WTC11 (cell line): ENCODE measurements at regions not wholly inside any gene's neighbourhood (a gene's known extent, or its start where the extent isn't known, plus 50 kb on each side); places are given as distances from the start of the nearest gene placed in this dataset.

Source experiments
- ATAC-seq: fragments of 200-7000 bp; cut with Tn5 transposase; 2 replicates; pipeline ENCODE4 v1.10.0; 2021; ENCODE audit warnings: mild to moderate bottlenecking, moderate library complexity
- CTCF ChIA-PET: fragments of 300-600 bp; sonication (Branson Sonifier 250); formaldehyde crosslinking; loops from one replicate; lab custom pipeline; 2021; ENCODE audit warnings: antibody characterized with exemption; lab: Charles Lee
- POLR2A ChIA-PET: fragments of 350-600 bp; sonication (Branson Sonifier 250); formaldehyde crosslinking; loops from one replicate; lab custom pipeline; 2021; ENCODE audit warnings: antibody characterized with exemption; lab: Charles Lee
- DNase-seq: peaks from one replicate; pipeline ENCODE4 v3.0.0; 2021; ENCODE audit warnings: low spot score
- H3K27ac Mint-ChIP-seq: 2 replicates; pipeline ENCODE4 v1.8.0; 2021; ENCODE audit warnings: mixed read lengths
- H3K27me3 Mint-ChIP-seq: 2 replicates; pipeline ENCODE4 v1.8.0; 2021; ENCODE audit warnings: low read depth, mild to moderate bottlenecking, moderate library complexity, mixed read lengths
- H3K36me3 Mint-ChIP-seq: 2 replicates; pipeline ENCODE4 v1.8.0; 2021; ENCODE audit warnings: mixed read lengths
- H3K4me1 Mint-ChIP-seq: 2 replicates; pipeline ENCODE4 v1.8.0; 2022; ENCODE audit warnings: mixed read lengths
- H3K4me3 Mint-ChIP-seq: 2 replicates; pipeline ENCODE4 v1.8.0; 2021; ENCODE audit warnings: mild to moderate bottlenecking, moderate library complexity, mixed read lengths
- H3K9me3 Mint-ChIP-seq: 2 replicates; pipeline ENCODE4 v1.8.0; 2021; ENCODE audit warnings: mixed read lengths
- ESRRA ChIP-seq: sonication (generic); formaldehyde crosslinking; IDR thresholded peaks from 2 replicates; pipeline ENCODE4 v1.8.1; 2022; ENCODE audit warnings: mild to moderate bottlenecking, missing genetic modification reagents, borderline replicate concordance
- JUN ChIP-seq: sonication (generic); formaldehyde crosslinking; IDR thresholded peaks from 2 replicates; pipeline ENCODE4 v1.8.0; 2023; ENCODE audit warnings: mild to moderate bottlenecking, missing genetic modification reagents
- KAT7 ChIP-seq: sonication (generic); formaldehyde crosslinking; IDR thresholded peaks from 2 replicates; pipeline ENCODE4 v1.8.1; 2023; ENCODE audit warnings: missing genetic modification reagents, mild to moderate bottlenecking, borderline replicate concordance
- PRRX2 ChIP-seq: fragments of 250-450 bp; sonication (Bioruptor Pico); IDR thresholded peaks from 2 replicates; pipeline ENCODE4 v1.8.0; 2021; ENCODE audit warnings: mild to moderate bottlenecking
- TEAD1 ChIP-seq: sonication (generic); formaldehyde crosslinking; IDR thresholded peaks from 2 replicates; pipeline ENCODE4 v1.8.0; 2022; ENCODE audit warnings: mild to moderate bottlenecking, missing genetic modification reagents
- ZNF232 ChIP-seq: sonication (generic); formaldehyde crosslinking; IDR thresholded peaks from 2 replicates; pipeline ENCODE4 v1.8.0; 2022; ENCODE audit warnings: mild to moderate bottlenecking, missing genetic modification reagents
- ZNF317 ChIP-seq: sonication (generic); formaldehyde crosslinking; IDR thresholded peaks from 2 replicates; pipeline ENCODE4 v1.8.1; 2023; ENCODE audit warnings: low read depth, mild to moderate bottlenecking, moderate library complexity, missing genetic modification reagents, borderline replicate concordance
- ZNF416 ChIP-seq: fragments of 250-450 bp; sonication (Bioruptor Pico); IDR thresholded peaks from 2 replicates; pipeline ENCODE4 v1.9.0; 2021; ENCODE audit warnings: mild to moderate bottlenecking, inconsistent platforms
- TF ChIP-seq, protein P1 (sequence below): fragments of 250-450 bp; sonication (Bioruptor Pico); IDR thresholded peaks from 2 replicates; pipeline ENCODE4 v1.9.0; 2021; ENCODE audit warnings: mild to moderate bottlenecking, borderline replicate concordance
- TF ChIP-seq, protein P2 (sequence below): sonication (generic); formaldehyde crosslinking; conservative IDR thresholded peaks from 2 replicates; pipeline ENCODE4 v1.8.1; 2022; ENCODE audit warnings: mild to moderate bottlenecking, missing genetic modification reagents
- TF ChIP-seq, protein P3 (sequence below): fragments of 250-450 bp; sonication (Bioruptor Pico); conservative IDR thresholded peaks from 2 replicates; pipeline ENCODE4 v1.9.0; 2021; ENCODE audit warnings: mild to moderate bottlenecking
- TF ChIP-seq, protein P4 (sequence below): sonication (generic); formaldehyde crosslinking; IDR thresholded peaks from 2 replicates; pipeline ENCODE4 v1.8.1; 2022; ENCODE audit warnings: mild to moderate bottlenecking, moderate library complexity, missing genetic modification reagents
- TF ChIP-seq, protein P5 (sequence below): fragments of 250-450 bp; sonication (Bioruptor Pico); IDR thresholded peaks from 2 replicates; pipeline ENCODE4 v1.9.0; 2021; ENCODE audit warnings: moderate library complexity, mild to moderate bottlenecking, inconsistent platforms, borderline replicate concordance
- TF ChIP-seq, protein P6 (sequence below): sonication (generic); formaldehyde crosslinking; IDR thresholded peaks from 2 replicates; pipeline ENCODE4 v1.8.0; 2022; ENCODE audit warnings: mild to moderate bottlenecking, missing genetic modification reagents
- TF ChIP-seq, protein P7 (sequence below): fragments of 250-450 bp; sonication (Bioruptor Pico); IDR thresholded peaks from 2 replicates; pipeline ENCODE4 v1.9.0; 2021; ENCODE audit warnings: mild to moderate bottlenecking

DNA sequence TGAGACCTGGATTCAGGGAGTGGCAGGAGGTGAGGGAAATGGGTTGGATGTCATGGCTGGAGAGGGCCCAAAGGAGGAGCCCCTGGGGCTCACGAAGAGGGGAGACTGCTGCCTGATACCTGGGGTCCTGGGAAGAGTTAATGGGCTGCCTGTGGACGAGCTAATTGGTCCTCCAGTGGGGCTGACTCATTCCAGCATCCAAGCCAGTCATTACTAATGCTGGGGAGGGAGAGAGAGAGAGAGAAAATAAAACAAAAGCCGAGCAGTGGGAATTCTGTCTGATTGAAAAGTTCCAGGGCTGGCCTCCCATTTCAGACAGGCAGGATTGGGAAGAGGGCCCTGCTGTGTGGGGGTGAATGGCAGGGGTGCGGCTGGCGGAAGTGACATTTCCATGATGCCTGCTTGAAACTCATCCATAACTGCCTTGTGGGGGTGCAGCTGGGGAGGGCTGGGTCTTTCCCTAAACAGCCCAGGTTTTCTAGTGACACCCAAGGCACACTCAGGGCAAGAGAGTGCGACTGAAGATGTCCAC, 297.8 kb downstream of the RPS24 start:
- TF ChIP-seq ZNF317 (CRISPR knock-in tag) (no peak), ESRRA (no peak), JUN (CRISPR knock-in tag) (no peak), TEAD1 (CRISPR knock-in tag) (no peak), ZNF416 (no peak), ZNF232 (no peak), PRRX2 (CRISPR knock-in tag) (no peak), KAT7 (CRISPR knock-in tag) (no peak)
- TF ChIP-seq, protein P1, sequence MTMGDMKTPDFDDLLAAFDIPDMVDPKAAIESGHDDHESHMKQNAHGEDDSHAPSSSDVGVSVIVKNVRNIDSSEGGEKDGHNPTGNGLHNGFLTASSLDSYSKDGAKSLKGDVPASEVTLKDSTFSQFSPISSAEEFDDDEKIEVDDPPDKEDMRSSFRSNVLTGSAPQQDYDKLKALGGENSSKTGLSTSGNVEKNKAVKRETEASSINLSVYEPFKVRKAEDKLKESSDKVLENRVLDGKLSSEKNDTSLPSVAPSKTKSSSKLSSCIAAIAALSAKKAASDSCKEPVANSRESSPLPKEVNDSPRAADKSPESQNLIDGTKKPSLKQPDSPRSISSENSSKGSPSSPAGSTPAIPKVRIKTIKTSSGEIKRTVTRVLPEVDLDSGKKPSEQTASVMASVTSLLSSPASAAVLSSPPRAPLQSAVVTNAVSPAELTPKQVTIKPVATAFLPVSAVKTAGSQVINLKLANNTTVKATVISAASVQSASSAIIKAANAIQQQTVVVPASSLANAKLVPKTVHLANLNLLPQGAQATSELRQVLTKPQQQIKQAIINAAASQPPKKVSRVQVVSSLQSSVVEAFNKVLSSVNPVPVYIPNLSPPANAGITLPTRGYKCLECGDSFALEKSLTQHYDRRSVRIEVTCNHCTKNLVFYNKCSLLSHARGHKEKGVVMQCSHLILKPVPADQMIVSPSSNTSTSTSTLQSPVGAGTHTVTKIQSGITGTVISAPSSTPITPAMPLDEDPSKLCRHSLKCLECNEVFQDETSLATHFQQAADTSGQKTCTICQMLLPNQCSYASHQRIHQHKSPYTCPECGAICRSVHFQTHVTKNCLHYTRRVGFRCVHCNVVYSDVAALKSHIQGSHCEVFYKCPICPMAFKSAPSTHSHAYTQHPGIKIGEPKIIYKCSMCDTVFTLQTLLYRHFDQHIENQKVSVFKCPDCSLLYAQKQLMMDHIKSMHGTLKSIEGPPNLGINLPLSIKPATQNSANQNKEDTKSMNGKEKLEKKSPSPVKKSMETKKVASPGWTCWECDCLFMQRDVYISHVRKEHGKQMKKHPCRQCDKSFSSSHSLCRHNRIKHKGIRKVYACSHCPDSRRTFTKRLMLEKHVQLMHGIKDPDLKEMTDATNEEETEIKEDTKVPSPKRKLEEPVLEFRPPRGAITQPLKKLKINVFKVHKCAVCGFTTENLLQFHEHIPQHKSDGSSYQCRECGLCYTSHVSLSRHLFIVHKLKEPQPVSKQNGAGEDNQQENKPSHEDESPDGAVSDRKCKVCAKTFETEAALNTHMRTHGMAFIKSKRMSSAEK (CRISPR knock-in tag): no peak
- TF ChIP-seq, protein P2, sequence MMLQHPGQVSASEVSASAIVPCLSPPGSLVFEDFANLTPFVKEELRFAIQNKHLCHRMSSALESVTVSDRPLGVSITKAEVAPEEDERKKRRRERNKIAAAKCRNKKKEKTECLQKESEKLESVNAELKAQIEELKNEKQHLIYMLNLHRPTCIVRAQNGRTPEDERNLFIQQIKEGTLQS: no peak
- TF ChIP-seq, protein P3, sequence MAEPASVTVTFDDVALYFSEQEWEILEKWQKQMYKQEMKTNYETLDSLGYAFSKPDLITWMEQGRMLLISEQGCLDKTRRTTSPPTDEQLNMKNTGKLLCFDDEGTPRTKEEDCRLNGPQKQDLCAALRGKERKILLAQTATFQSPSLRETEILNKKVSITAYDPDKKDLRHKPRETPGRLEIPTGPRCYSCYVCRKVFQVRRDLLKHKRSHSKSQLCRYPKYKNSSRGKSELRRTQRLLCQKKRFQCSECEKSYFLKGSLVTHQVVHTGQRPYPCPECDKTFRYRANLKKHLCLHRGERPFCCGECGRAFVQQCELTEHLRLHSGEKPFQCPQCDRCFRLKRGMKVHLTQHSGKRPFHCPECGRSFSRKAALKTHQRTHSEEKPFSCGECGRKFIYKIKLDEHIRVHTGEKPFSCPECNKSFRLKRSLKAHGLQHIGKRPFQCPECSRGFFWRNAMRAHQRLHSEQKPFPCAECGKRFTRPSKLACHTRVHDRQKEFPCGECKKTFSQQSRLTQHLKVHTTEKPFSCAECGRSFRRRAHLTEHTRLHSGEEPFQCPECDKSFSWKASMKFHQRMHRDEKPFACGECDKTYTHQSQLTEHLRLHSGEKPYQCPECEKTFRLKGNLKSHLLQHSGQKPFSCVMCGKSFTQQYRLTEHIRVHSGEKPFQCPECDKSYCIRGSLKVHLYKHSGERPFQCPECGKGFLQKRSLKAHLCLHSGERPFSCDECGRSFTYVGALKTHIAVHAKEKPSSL (CRISPR knock-in tag): no peak
- TF ChIP-seq, protein P4, sequence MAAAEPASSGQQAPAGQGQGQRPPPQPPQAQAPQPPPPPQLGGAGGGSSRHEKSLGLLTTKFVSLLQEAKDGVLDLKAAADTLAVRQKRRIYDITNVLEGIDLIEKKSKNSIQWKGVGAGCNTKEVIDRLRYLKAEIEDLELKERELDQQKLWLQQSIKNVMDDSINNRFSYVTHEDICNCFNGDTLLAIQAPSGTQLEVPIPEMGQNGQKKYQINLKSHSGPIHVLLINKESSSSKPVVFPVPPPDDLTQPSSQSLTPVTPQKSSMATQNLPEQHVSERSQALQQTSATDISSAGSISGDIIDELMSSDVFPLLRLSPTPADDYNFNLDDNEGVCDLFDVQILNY (CRISPR knock-in tag): no peak
- TF ChIP-seq, protein P5, sequence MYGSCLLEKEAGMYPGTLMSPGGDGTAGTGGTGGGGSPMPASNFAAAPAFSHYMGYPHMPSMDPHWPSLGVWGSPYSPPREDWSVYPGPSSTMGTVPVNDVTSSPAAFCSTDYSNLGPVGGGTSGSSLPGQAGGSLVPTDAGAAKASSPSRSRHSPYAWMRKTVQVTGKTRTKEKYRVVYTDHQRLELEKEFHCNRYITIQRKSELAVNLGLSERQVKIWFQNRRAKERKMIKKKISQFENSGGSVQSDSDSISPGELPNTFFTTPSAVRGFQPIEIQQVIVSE (CRISPR knock-in tag): no peak
- TF ChIP-seq, protein P6, sequence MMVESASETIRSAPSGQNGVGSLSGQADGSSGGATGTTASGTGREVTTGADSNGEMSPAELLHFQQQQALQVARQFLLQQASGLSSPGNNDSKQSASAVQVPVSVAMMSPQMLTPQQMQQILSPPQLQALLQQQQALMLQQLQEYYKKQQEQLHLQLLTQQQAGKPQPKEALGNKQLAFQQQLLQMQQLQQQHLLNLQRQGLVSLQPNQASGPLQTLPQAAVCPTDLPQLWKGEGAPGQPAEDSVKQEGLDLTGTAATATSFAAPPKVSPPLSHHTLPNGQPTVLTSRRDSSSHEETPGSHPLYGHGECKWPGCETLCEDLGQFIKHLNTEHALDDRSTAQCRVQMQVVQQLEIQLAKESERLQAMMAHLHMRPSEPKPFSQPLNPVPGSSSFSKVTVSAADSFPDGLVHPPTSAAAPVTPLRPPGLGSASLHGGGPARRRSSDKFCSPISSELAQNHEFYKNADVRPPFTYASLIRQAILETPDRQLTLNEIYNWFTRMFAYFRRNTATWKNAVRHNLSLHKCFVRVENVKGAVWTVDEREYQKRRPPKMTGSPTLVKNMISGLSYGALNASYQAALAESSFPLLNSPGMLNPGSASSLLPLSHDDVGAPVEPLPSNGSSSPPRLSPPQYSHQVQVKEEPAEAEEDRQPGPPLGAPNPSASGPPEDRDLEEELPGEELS (CRISPR knock-in tag): no peak
- TF ChIP-seq, protein P7, sequence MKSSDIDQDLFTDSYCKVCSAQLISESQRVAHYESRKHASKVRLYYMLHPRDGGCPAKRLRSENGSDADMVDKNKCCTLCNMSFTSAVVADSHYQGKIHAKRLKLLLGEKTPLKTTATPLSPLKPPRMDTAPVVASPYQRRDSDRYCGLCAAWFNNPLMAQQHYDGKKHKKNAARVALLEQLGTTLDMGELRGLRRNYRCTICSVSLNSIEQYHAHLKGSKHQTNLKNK (CRISPR knock-in tag): no peak
- no peak overlapping the region for H3K4me3 Mint-ChIP-seq
- peaks cover 7% of the 10 kb centered on the region for H3K36me3 Mint-ChIP-seq
- CTCF ChIA-PET: no interaction called here
- no peak overlapping the region for H3K27ac Mint-ChIP-seq
- no peak for DNase-seq
- POLR2A ChIA-PET: no interaction called here
- peaks cover 4% of the 10 kb centered on the region for H3K4me1 Mint-ChIP-seq
- no peaks in the 10 kb centered on the region; the same call in 1 of the 2 replicates for H3K27me3 Mint-ChIP-seq
- ATAC-seq: no peak
- peaks cover 16% of the 10 kb centered on the region for H3K9me3 Mint-ChIP-seq
